ENCODE measurements at regions not wholly inside any gene's neighbourhood (a gene's known extent, or its start where the extent isn't known, plus 50 kb on each side); places are given as distances from the start of the nearest gene placed in this dataset.

GRCh38 chr2:5932556-5933469 is 240.6 kb downstream of the SOX11 start:
- no peaks in the 10 kb centered on the region for H3K36me3 ChIP-seq
- DNase-seq = no peak
- in situ Hi-C loops (cut with MboI; ENCODE audit: low sequenced_read_pairs in 4 of 4) = no loop called here
- peaks cover 0 to 9% of the 10 kb centered on the region in 2 donors for H3K4me1 ChIP-seq
- no peak for ATAC-seq
- no peak overlapping the region for H3K27ac ChIP-seq
- intact Hi-C loops (cut with DNase I; ENCODE audit: low total_unique reads) = no loop called here
- peak overlapping the region in 1 of 4 donors; percentile 6 for H3K4me3 ChIP-seq
- TF ChIP-seq POLR2A (IDR thresholded peaks at IDR 0.05) = no peak
- TF ChIP-seq, protein P1, sequence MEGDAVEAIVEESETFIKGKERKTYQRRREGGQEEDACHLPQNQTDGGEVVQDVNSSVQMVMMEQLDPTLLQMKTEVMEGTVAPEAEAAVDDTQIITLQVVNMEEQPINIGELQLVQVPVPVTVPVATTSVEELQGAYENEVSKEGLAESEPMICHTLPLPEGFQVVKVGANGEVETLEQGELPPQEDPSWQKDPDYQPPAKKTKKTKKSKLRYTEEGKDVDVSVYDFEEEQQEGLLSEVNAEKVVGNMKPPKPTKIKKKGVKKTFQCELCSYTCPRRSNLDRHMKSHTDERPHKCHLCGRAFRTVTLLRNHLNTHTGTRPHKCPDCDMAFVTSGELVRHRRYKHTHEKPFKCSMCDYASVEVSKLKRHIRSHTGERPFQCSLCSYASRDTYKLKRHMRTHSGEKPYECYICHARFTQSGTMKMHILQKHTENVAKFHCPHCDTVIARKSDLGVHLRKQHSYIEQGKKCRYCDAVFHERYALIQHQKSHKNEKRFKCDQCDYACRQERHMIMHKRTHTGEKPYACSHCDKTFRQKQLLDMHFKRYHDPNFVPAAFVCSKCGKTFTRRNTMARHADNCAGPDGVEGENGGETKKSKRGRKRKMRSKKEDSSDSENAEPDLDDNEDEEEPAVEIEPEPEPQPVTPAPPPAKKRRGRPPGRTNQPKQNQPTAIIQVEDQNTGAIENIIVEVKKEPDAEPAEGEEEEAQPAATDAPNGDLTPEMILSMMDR (IDR thresholded peaks at IDR 0.05 in 4 of 5, conservative IDR thresholded peaks at IDR 0.05 in 1 of 5) = no peak
- no peaks in the 10 kb centered on the region for H3K27me3 ChIP-seq
- H3K9me3 ChIP-seq = no peaks in the 10 kb centered on the region

DNA sequence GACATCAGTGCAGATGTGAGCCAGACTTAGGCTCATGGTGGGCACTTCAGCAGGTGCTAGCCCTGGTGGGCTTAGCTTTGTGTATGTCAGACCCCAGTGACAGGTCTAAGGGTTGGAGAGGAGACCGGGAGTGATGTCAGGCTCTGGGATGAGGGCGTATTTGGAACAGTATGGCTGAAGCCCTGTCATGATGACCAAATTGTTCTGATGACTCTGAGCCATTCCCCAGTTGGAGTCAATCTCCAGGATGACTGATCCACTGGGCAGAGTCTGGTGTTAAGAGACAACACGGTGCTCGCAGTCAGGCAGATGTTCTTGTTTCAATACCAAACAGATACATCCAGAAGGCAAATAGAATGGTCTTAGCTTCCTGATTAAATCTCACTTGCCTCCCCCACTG is 241.5 kb downstream of the SOX11 start:
- Histone ChIP-seq H3K36me3 (no peaks in the 10 kb centered on the region), H3K27ac (no peak overlapping the region), H3K4me1 (peaks cover 0 to 9% of the 10 kb centered on the region in 2 donors), H3K27me3 (no peaks in the 10 kb centered on the region), H3K9me3 (no peaks in the 10 kb centered on the region), H3K4me3 (no peak overlapping the region)
- intact Hi-C loops (cut with DNase I; ENCODE audit: low total_unique reads) (no loop called here), in situ Hi-C loops (cut with MboI; ENCODE audit: low sequenced_read_pairs in 4 of 4) (no loop called here)
- DNase-seq (no peak), ATAC-seq (no peak)
- TF ChIP-seq, protein P1 (IDR thresholded peaks at IDR 0.05 in 4 of 5, conservative IDR thresholded peaks at IDR 0.05 in 1 of 5) = no peak
- no peak for TF ChIP-seq POLR2A (IDR thresholded peaks at IDR 0.05)

- TF ChIP-seq, protein P1 (IDR thresholded peaks at IDR 0.05 in 4 of 5, conservative IDR thresholded peaks at IDR 0.05 in 1 of 5) = no peak
- no peak for TF ChIP-seq POLR2A (IDR thresholded peaks at IDR 0.05)
- DNase-seq = no peak
- no peak overlapping the region for H3K4me3 ChIP-seq
- no peaks in the 10 kb centered on the region for H3K36me3 ChIP-seq
- no peaks in the 10 kb centered on the region for H3K9me3 ChIP-seq
- intact Hi-C loops (cut with DNase I; ENCODE audit: low total_unique reads) (no loop called here), in situ Hi-C loops (cut with MboI; ENCODE audit: low sequenced_read_pairs in 4 of 4) (no loop called here)
- H3K27me3 ChIP-seq = no peaks in the 10 kb centered on the region
- no peak for ATAC-seq
- H3K27ac ChIP-seq = no peak overlapping the region
- H3K4me1 ChIP-seq = peaks cover 0 to 8% of the 10 kb centered on the region in 2 donors
Measured at GRCh38 chr2:5937321-5937720, 245.1 kb downstream of the SOX11 start.

GRCh38 chr2:5937851-5938565 is 245.8 kb downstream of the SOX11 start:
- Histone ChIP-seq H3K27me3 (no peaks in the 10 kb centered on the region), H3K4me3 (no peak overlapping the region), H3K4me1 (peaks cover 0 to 1% of the 10 kb centered on the region in 2 donors), H3K27ac (no peak overlapping the region), H3K9me3 (no peaks in the 10 kb centered on the region), H3K36me3 (no peaks in the 10 kb centered on the region)
- no peak for ATAC-seq
- in situ Hi-C loops (cut with MboI; ENCODE audit: low sequenced_read_pairs in 4 of 4) = no loop called here
- no peak for DNase-seq
- TF ChIP-seq, protein P1 (IDR thresholded peaks at IDR 0.05 in 4 of 5, conservative IDR thresholded peaks at IDR 0.05 in 1 of 5) = no peak
- no peak for TF ChIP-seq POLR2A (IDR thresholded peaks at IDR 0.05)
- intact Hi-C loops (cut with DNase I; ENCODE audit: low total_unique reads) = no loop called here

Data from gastrocnemius medialis (tissue), 4 donors.